ENCODE measurements at regions not wholly inside any gene's neighbourhood (a gene's known extent, or its start where the extent isn't known, plus 50 kb on each side); places are given as distances from the start of the nearest gene placed in this dataset.

- TF ChIP-seq CTCF (IDR thresholded peaks at IDR 0.05) (no peak), POLR2A (IDR thresholded peaks at IDR 0.05) (no peak)
These were observed 81.4 kb upstream of the PIK3R1 start for GRCh38 chr5:68134033-68134668.
